LNCAP (cell line): ENCODE measurements at regions not wholly inside any gene's neighbourhood (a gene's known extent, or its start where the extent isn't known, plus 50 kb on each side); places are given as distances from the start of the nearest gene placed in this dataset.

Experiments
- CTCF ChIP-seq: fragments of 450-650 bp; IDR thresholded peaks from 2 replicates; pipeline ENCODE4 v1.5.1; 2017; ENCODE audit warnings: mild to moderate bottlenecking

- no peak for TF ChIP-seq CTCF
Measured at GRCh38 chr5:103907001-103907400, 344.4 kb upstream of the NUDT12 start.

GRCh38 chr5:103904651-103905050 is 342.1 kb upstream of the NUDT12 start:
- no peak for TF ChIP-seq CTCF

- TF ChIP-seq CTCF, result no peak
Measured at GRCh38 chr5:103902893-103903292, 340.3 kb upstream of the NUDT12 start.

GRCh38 chr5:103901885-103902284 is 339.3 kb upstream of the NUDT12 start:
- no peak for TF ChIP-seq CTCF

GRCh38 chr5:103896593-103896992 is 334.0 kb upstream of the NUDT12 start:
- no peak for TF ChIP-seq CTCF

- no peak for TF ChIP-seq CTCF
Measured at GRCh38 chr5:103895738-103896137, 333.1 kb upstream of the NUDT12 start.

- no peak for TF ChIP-seq CTCF
Measured at GRCh38 chr5:103894882-103895281, 332.3 kb upstream of the NUDT12 start.

- TF ChIP-seq CTCF, result no peak
Measured at GRCh38 chr5:103891151-103891550, 328.6 kb upstream of the NUDT12 start.
